KMS-11 (cell line): ENCODE measurements at regions not wholly inside any gene's neighbourhood (a gene's known extent, or its start where the extent isn't known, plus 50 kb on each side); places are given as distances from the start of the nearest gene placed in this dataset.

Experiments used
- H2AFZ ChIP-seq: fragments of 200-600 bp; sonication (generic); 2 replicates; pipeline ENCODE4 v1.6.1; 2016; ENCODE audit warnings: antibody characterized with exemption, mixed run types, low read depth
- H3K27ac ChIP-seq: fragments of 200-600 bp; sonication (generic); 2 replicates; pipeline ENCODE4 v1.6.1; 2016; ENCODE audit warnings: mild to moderate bottlenecking, mixed run types
- H3K27me3 ChIP-seq: fragments of 200-600 bp; sonication (generic); 2 replicates; pipeline ENCODE4 v1.6.1; 2017; ENCODE audit warnings: mild to moderate bottlenecking, low read depth, mixed run types, moderate library complexity; ENCODE audit not compliant: insufficient read depth
- H3K36me3 ChIP-seq: fragments of 200-600 bp; sonication (generic); 2 replicates; pipeline ENCODE4 v1.6.1; 2017; ENCODE audit warnings: mild to moderate bottlenecking, mixed run types; ENCODE audit not compliant: insufficient read depth
- H3K4me1 ChIP-seq: fragments of 200-600 bp; sonication (generic); 2 replicates; pipeline ENCODE4 v1.6.1; 2016; ENCODE audit warnings: mild to moderate bottlenecking, low read depth, mixed run types; ENCODE audit not compliant: poor library complexity, severe bottlenecking
- H3K4me2 ChIP-seq: fragments of 200-600 bp; sonication (generic); 2 replicates; pipeline ENCODE4 v1.7.0; 2016; ENCODE audit warnings: mild to moderate bottlenecking, mixed run types
- H3K4me3 ChIP-seq: fragments of 200-600 bp; sonication (generic); IDR thresholded peaks from 2 replicates; pipeline ENCODE4 v1.6.1; 2017; ENCODE audit warnings: low read depth, low read length, mixed read lengths; ENCODE audit not compliant: insufficient read depth
- H3K79me2 ChIP-seq: fragments of 200-600 bp; sonication (generic); 2 replicates; pipeline ENCODE4 v1.6.1; 2016; ENCODE audit warnings: low read depth, mixed run types; ENCODE audit not compliant: insufficient read depth
- H3K9ac ChIP-seq: fragments of 200-600 bp; sonication (generic); 2 replicates; pipeline ENCODE4 v1.6.1; 2016; ENCODE audit warnings: mild to moderate bottlenecking, mixed run types
- H4K20me1 ChIP-seq: fragments of 200-600 bp; sonication (generic); 2 replicates; pipeline ENCODE4 v1.6.1; 2016; ENCODE audit warnings: mild to moderate bottlenecking, mixed run types; ENCODE audit not compliant: insufficient read depth
- TF ChIP-seq, protein P1 (sequence below): fragments of 200-600 bp; sonication (generic); conservative IDR thresholded peaks from 2 replicates; pipeline ENCODE4 v1.6.1; 2017; ENCODE audit warnings: low read depth, mild to moderate bottlenecking, antibody characterized with exemption, low read length, moderate library complexity, mixed read lengths

DNA sequence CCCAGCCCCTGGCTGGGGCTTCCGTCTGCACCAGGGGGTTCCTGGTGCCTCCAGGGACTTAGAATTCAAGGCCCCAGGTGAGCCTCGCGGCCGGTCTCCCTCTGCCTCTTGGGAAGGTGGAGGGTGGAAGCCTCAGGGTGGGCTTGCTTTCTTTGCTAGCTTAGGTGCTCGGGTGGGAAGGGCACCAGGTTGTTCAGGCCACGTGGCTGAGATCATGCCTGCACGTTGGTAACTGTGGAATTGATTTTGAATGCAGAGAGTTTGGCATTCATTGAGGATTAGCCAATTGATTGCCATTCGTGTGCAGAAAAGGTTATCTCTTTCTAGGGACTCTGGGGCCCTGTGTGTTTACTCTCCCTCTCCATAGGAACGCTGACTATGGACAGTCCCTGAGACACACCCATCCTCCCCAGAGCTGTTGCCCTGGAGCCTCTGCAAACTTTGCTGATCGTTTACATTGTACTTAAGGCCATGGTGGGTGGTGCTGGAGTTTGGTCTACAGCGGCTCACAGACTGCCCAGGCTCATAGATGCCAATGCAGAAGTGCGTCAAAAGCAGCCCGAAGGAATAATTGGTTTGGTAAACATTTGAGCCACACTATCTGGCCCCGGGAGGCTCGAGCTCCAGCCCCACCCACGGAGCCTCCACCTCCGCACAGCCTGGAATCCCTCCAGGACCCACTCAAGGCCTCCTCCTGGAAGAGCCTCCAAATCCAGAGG, 1457.7 kb downstream of the BRD1 start:
- Histone ChIP-seq H3K4me3 (no peak overlapping the region), H3K9ac (no peak overlapping the region)

DNA sequence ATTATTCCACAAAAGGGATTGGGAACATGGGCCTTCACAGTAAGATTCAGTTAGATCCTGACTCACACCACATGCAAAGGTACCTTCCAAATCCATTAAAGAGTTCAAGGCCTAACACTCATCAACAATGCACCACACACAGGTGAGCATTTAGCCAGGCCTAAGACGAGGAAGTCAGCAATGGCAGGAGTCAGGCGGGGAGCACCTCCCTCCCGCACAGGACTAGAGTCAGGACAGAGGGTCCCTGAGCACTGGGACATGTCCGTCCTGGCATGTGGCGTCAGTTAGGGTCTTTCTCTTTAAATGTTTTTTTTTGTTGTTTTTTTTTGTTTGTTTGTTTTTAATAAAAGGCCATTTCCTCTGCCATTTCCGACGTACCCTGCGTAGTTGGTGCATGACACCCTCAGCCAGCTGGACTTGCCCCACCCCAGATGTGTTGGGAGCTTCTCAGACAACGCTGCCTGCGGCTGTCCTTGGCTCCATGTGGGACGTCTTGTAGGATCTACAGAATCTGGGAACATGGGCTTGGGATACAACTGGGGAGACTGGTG, 1458.6 kb downstream of the BRD1 start:
- Histone ChIP-seq H3K4me3 (no peak overlapping the region), H2AFZ (no peak overlapping the region), H4K20me1 (no peaks in the 10 kb centered on the region), H3K9ac (no peak overlapping the region), H3K4me2 (no peak overlapping the region), H3K36me3 (no peaks in the 10 kb centered on the region), H3K4me1 (no peaks in the 10 kb centered on the region), H3K27me3 (no peaks in the 10 kb centered on the region), H3K79me2 (no peaks in the 10 kb centered on the region), H3K27ac (no peak overlapping the region)
- TF ChIP-seq, protein P1, sequence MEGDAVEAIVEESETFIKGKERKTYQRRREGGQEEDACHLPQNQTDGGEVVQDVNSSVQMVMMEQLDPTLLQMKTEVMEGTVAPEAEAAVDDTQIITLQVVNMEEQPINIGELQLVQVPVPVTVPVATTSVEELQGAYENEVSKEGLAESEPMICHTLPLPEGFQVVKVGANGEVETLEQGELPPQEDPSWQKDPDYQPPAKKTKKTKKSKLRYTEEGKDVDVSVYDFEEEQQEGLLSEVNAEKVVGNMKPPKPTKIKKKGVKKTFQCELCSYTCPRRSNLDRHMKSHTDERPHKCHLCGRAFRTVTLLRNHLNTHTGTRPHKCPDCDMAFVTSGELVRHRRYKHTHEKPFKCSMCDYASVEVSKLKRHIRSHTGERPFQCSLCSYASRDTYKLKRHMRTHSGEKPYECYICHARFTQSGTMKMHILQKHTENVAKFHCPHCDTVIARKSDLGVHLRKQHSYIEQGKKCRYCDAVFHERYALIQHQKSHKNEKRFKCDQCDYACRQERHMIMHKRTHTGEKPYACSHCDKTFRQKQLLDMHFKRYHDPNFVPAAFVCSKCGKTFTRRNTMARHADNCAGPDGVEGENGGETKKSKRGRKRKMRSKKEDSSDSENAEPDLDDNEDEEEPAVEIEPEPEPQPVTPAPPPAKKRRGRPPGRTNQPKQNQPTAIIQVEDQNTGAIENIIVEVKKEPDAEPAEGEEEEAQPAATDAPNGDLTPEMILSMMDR, result no peak

More for the DNA sequence above, 1457.7 kb downstream of the BRD1 start:
- H3K79me2 ChIP-seq, result no peaks in the 10 kb centered on the region
- no peak overlapping the region for H3K27ac ChIP-seq
- no peaks in the 10 kb centered on the region for H4K20me1 ChIP-seq
- TF ChIP-seq, protein P1, result no peak
- no peak overlapping the region for H2AFZ ChIP-seq
- no peaks in the 10 kb centered on the region for H3K27me3 ChIP-seq
- no peak overlapping the region for H3K4me2 ChIP-seq
- H3K4me1 ChIP-seq, result no peaks in the 10 kb centered on the region
- no peaks in the 10 kb centered on the region for H3K36me3 ChIP-seq

DNA sequence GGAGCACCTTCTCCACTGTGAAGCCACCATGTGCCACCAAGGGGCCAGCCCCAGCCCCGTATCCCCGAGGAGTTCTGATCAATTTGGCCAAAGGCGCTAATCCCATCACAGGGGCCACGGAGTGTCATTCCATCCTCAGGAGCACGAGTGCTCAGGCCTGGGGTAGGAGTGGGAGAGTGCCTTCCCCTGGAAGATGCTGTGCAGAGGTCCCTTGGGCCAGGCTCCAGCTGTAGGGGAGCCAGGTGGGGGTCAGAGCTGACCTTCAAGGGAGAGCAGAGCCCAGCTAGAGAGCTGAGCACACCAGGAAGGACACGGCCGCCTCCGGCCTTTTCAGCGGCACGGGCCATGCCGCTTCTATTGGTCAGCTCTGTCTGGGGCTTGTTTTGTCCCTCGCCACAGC, 1459.9 kb downstream of the BRD1 start:
- TF ChIP-seq, protein P1, result no peak
- Histone ChIP-seq H3K27ac (no peak overlapping the region), H3K36me3 (no peaks in the 10 kb centered on the region), H3K27me3 (no peaks in the 10 kb centered on the region), H2AFZ (no peak overlapping the region), H3K4me3 (no peak overlapping the region), H3K79me2 (no peaks in the 10 kb centered on the region), H3K9ac (no peak overlapping the region), H3K4me2 (no peak overlapping the region), H3K4me1 (no peaks in the 10 kb centered on the region), H4K20me1 (no peaks in the 10 kb centered on the region)

DNA sequence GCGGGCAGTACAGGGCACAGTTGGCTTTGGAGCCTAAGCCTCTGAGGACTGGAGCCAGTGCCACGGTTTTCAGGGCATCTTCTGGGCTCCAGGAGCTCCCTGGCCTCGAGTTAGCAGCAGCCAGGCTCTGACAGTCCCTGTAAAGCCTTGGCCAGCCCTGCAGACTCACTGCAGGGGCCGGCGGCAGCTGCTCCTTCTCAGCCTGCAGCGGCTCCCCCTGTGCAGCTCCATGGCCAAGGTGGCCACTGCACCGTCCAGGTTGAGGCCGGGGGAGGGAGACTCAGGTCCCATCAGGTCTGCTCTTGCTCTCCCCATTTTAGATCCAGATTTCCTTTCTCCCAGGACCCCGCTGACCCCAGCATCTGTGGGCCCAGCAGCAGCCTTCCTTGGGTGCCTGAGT, 1461.1 kb downstream of the BRD1 start:
- Histone ChIP-seq H2AFZ (no peak overlapping the region), H4K20me1 (no peaks in the 10 kb centered on the region), H3K4me3 (no peak overlapping the region), H3K4me2 (no peak overlapping the region), H3K27me3 (no peaks in the 10 kb centered on the region), H3K4me1 (no peaks in the 10 kb centered on the region), H3K9ac (no peak overlapping the region), H3K79me2 (no peaks in the 10 kb centered on the region), H3K36me3 (no peaks in the 10 kb centered on the region), H3K27ac (no peak overlapping the region)
- TF ChIP-seq, protein P1, result no peak
